Panc1 (cell line): ENCODE measurements at regions not wholly inside any gene's neighbourhood (a gene's known extent, or its start where the extent isn't known, plus 50 kb on each side); places are given as distances from the start of the nearest gene placed in this dataset.

Experiments used
- ATAC-seq: fragments of 200-7000 bp; cut with Tn5 transposase; 2 replicates; pipeline ENCODE4 v1.9.1; 2020; ENCODE audit warnings: mild to moderate bottlenecking, moderate library complexity
- BruUV-seq: library from RNA; stranded (reverse); fragments of 400-500 nt; replicated peaks from 2 replicates; lab custom pipeline; 2021; lab: Mats Ljungman, UMichigan
- CTCF ChIA-PET: fragments of 300-600 bp; sonication (Branson Sonifier 250); formaldehyde crosslinking; loops from one replicate; lab custom pipeline; 2022; ENCODE audit warnings: antibody characterized with exemption; lab: Charles Lee
- POLR2A ChIA-PET: fragments of 300-600 bp; sonication (Branson Sonifier 250); formaldehyde crosslinking; loops from one replicate; lab custom pipeline; 2022; ENCODE audit warnings: antibody characterized with exemption; lab: Charles Lee
- DNase-seq: peaks from one replicate; pipeline ENCODE4 v3.0.0-alpha.2; 2010; ENCODE audit warnings: low read depth, low spot score
- H3K27ac ChIP-seq: 2 replicates; pipeline ENCODE4 v1.5.1; 2011; ENCODE audit warnings: mild to moderate bottlenecking, low read length, inconsistent platforms
- H3K27me3 ChIP-seq: fragments of 200-500 bp; sonication (Bioruptor generic); 2 replicates; pipeline ENCODE4 v1.6.0; 2014; ENCODE audit warnings: low read length, inconsistent platforms; ENCODE audit not compliant: control insufficient read depth, insufficient read depth
- H3K36me3 ChIP-seq: fragments of 200-500 bp; sonication (Bioruptor generic); 2 replicates; pipeline ENCODE4 v1.5.1; 2014; ENCODE audit warnings: inconsistent platforms, mild to moderate bottlenecking, low read length, moderate library complexity; ENCODE audit not compliant: control insufficient read depth, insufficient read depth
- H3K4me1 ChIP-seq: 2 replicates; pipeline ENCODE4 v1.5.1; 2011; ENCODE audit warnings: inconsistent platforms, mild to moderate bottlenecking, low read length, moderate library complexity; ENCODE audit not compliant: control insufficient read depth, insufficient read depth
- H3K4me3 ChIP-seq, 2 experiments: 2 replicates each; pipeline ENCODE4 v1.5.1; 2011 to 2012; ENCODE audit warnings: low read depth in 2 of 2, low read length in 2 of 2, mild to moderate bottlenecking in 2 of 2, inconsistent platforms in 1 of 2, moderate library complexity in 1 of 2
- H3K9me3 ChIP-seq: fragments of 200-500 bp; sonication (Bioruptor generic); 2 replicates; pipeline ENCODE4 v1.5.1; 2014; ENCODE audit warnings: low read depth, mild to moderate bottlenecking, inconsistent platforms, low read length, moderate library complexity; ENCODE audit not compliant: control insufficient read depth, insufficient read depth
- CTCF ChIP-seq: fragments of 450-650 bp; IDR thresholded peaks from 2 replicates; pipeline ENCODE4 v1.5.1; 2017; ENCODE audit warnings: mild to moderate bottlenecking
- POLR2AphosphoS5 ChIP-seq: IDR thresholded peaks from 2 replicates; pipeline ENCODE4 v1.6.1; 2012; ENCODE audit warnings: mild to moderate bottlenecking, low read depth, low read length, moderate library complexity
- REST ChIP-seq, 2 experiments: IDR thresholded peaks; 2 replicates each; pipeline ENCODE4 v1.6.1; 2011 to 2012; ENCODE audit warnings: low read depth in 2 of 2, control low read depth in 1 of 2, low read length in 1 of 2, mild to moderate bottlenecking in 1 of 2, moderate library complexity in 1 of 2; ENCODE audit not compliant: insufficient read depth in 1 of 2
- SIN3A ChIP-seq: IDR thresholded peaks from 2 replicates; pipeline ENCODE4 v1.6.1; 2012; ENCODE audit warnings: low read depth, mild to moderate bottlenecking, low read length, moderate library complexity, borderline replicate concordance; ENCODE audit not compliant: insufficient read depth
- TCF7L2 ChIP-seq: IDR thresholded peaks from 2 replicates; pipeline ENCODE4 v1.6.1; 2011; ENCODE audit warnings: mild to moderate bottlenecking, low read depth, low read length, inconsistent platforms
- in situ Hi-C: cut with HindIII; loops from 2 replicates; pipeline ENCODE4 v1.10.0; 2016; ENCODE audit warnings: low sequenced_read_pairs, low pct_unique_long_range_greater_than_20kb
- intact Hi-C: fragments of 100-400 bp; cut with micrococcal nuclease; formaldehyde crosslinking; loops from one replicate; pipeline ENCODE4 v1.10.0; 2022; ENCODE audit not compliant: unreplicated experiment

GRCh38 chr2:62564380-62565137, 58.6 kb upstream of the TMEM17 start:
- in situ Hi-C loops = no loop called here
- BruUV-seq = no TSS peak
- H3K9me3 ChIP-seq = no peaks in the 10 kb centered on the region
- POLR2A ChIA-PET = no interaction called here
- ATAC-seq = no peak
- no peak overlapping the region for H3K27ac ChIP-seq
- DNase-seq = no peak
- intact Hi-C loops = no loop called here
- no peaks in the 10 kb centered on the region for H3K27me3 ChIP-seq
- TF ChIP-seq TCF7L2 = no peak
- no peak for TF ChIP-seq REST (IDR thresholded peaks at IDR 0.05; ENCODE audit: insufficient read depth in 1 of 2, low read depth in 2 of 2, low read length in 1 of 2)
- TF ChIP-seq CTCF = no peak
- TF ChIP-seq POLR2AphosphoS5 = no peak
- no peak for TF ChIP-seq SIN3A
- CTCF ChIA-PET = no interaction called here
- no peaks in the 10 kb centered on the region for H3K36me3 ChIP-seq
- no peak overlapping the region for H3K4me3 ChIP-seq
- peaks cover 4% of the 10 kb centered on the region; the same call in 1 of the 2 replicates for H3K4me1 ChIP-seq

- no peaks in the 10 kb centered on the region for H3K27me3 ChIP-seq
- H3K27ac ChIP-seq = no peak overlapping the region
- intact Hi-C loops (no loop called here), in situ Hi-C loops (no loop called here)
- no peaks in the 10 kb centered on the region for H3K36me3 ChIP-seq
- H3K4me3 ChIP-seq = no peak overlapping the region
- TF ChIP-seq SIN3A = no peak
- no peak for TF ChIP-seq CTCF
- no peak for TF ChIP-seq REST (IDR thresholded peaks at IDR 0.05; ENCODE audit: insufficient read depth in 1 of 2, low read depth in 2 of 2, low read length in 1 of 2)
- TF ChIP-seq TCF7L2 = no peak
- TF ChIP-seq POLR2AphosphoS5 = no peak
- no peaks in the 10 kb centered on the region for H3K4me1 ChIP-seq
- no peaks in the 10 kb centered on the region for H3K9me3 ChIP-seq
- ATAC-seq (no peak), DNase-seq (no peak)
- CTCF ChIA-PET = no interaction called here
- BruUV-seq = no TSS peak
- POLR2A ChIA-PET = no interaction called here
Observed at GRCh38 chr2:62561586-62561985, 55.6 kb upstream of the TMEM17 start.
